ENCODE measurements at regions not wholly inside any gene's neighbourhood (a gene's known extent, or its start where the extent isn't known, plus 50 kb on each side); places are given as distances from the start of the nearest gene placed in this dataset.
"Not testable (repeated sequence)": the region's sequence is repeated elsewhere in the genome, so short reads cannot be mapped to it uniquely, and the experiment has no call there.

DNA sequence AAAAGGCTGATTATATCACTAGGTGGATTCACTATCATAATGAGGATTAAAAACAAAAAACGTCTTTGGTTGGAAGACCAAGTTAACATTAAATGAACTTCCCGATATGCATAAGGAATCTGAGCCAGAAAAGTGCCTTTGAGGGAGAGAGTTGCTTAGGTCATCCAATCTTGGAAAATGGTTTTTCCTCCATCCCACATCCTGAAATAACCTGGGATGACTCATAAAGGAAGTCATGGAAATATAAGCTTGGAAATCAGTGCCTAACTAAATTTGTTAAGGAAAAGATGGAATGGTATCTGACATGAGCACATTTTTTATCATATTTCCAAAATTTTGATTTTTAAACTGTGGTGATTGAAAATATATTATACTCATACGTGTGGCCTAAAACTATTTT lies 66.0 kb downstream of the KBTBD8 start:
- no peak for DNase-seq (ENCODE audit: low read depth in 2 of 2)

DNA sequence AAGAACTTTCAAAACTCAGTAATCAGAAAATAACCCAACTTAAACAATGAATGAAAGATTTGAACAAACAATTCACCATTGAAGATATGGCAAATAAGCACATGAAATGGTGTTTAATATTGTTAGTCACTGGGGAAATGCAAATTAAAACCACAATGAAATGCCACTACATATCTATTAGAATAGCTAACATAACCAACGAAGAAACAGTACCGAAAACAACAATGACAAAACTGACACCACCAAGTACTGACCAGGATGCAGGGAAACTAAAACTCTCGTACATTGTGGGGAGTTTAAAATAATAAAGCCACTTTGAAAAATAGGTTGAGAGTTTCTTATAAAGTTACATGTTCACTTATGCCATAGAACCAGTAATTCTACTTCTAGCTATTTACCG lies 69.1 kb downstream of the KBTBD8 start:
- DNase-seq (ENCODE audit: low read depth in 2 of 2): no peak

DNA sequence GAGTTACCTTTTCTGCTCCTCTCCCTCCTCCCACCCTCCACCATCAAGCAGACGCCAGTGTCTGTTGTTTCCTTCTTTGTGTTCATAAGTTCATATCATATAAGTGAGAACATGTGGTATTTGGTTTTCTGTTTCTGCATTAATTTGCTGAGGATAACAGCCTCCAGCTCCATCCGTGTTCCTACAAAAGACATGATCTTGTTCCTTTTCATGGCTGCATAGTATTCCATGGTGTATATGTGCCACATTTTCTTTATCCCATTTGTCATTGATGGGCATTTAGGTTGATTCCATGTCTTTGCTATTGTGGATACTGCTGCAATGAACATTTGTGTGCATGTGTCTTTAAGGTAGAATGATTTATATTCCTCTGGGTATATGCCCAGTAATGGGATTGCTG lies 74.5 kb downstream of the KBTBD8 start:
- DNase-seq (ENCODE audit: low read depth in 2 of 2): not testable (repeated sequence)

DNA sequence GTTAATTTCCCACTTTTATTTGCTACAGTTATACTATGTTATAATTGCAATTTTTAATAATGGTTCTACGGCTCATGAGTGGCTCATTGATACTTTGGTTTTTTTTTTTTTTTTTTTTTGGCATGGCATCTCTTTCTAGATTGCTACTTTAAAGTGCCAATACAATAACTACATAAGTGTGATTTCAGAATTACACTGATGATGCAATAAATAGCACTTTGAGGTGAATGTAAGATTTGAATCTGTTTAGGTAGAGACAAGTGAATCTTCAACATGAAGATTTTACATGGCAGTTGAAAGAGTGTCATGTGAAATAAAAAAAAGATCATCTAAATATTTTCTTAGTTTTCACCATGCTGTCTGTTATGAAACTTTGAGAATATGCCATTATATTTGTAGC lies 75.7 kb downstream of the KBTBD8 start:
- DNase-seq (ENCODE audit: low read depth in 2 of 2): no peak

DNA sequence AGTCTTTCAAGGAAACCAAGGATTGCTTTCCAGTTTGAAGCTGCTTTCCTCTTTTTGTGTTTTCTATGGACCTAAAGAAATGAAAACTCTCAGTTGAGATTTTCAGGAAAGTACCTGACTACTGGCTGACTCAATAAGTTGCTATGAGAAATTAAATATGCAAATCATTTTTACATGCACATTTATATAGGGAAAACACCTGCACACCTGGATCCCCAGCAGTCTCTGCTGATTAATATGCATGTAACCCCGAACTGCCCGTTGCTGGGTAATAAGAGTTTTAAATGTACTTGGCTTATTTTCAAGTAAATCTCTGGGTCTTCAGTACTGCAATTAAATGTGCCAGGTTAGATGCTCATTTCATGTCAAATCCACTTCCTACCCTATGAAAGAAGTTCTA lies 77.2 kb downstream of the KBTBD8 start:
- no peak for DNase-seq (ENCODE audit: low read depth in 2 of 2)

DNA sequence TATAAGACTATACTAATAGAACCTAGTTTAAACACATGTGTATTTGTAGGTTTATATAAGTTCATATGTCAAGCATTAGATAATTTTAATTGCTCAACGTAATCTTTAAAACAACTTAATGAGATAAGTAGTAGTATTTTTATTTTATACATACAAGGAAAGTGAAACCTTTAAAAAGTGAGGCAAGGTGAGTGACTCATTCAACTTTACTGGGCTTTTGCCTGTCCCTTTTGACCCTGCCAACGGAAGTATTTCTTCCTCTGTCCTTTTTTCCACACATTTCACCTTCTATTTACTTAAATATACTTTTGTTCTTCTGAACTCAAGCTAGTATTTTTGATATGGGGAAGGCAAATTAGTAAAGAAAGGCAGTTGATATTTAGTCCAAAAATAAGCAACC lies 78.5 kb downstream of the KBTBD8 start:
- DNase-seq (ENCODE audit: low read depth in 2 of 2): no peak

DNA sequence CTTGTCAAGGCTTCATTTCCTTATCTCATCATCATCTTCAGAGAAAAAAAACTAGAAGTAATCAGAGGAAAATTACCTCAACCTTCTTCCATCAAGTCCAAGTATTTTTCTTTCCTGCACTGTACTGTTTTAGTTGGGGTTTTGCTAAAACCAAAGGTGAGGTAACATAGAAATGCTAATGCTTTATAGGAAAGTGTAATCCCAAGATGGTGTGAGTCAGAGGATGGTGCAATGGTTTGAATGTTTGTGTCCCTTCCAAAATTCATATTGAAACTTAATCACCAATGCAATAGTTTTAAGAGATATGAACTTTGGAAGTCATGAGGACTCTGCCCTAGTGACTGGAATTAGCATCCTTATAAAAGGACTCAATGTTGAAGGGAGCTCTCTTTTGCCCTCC lies 79.5 kb downstream of the KBTBD8 start:
- no peak for DNase-seq (ENCODE audit: low read depth in 2 of 2)

DNA sequence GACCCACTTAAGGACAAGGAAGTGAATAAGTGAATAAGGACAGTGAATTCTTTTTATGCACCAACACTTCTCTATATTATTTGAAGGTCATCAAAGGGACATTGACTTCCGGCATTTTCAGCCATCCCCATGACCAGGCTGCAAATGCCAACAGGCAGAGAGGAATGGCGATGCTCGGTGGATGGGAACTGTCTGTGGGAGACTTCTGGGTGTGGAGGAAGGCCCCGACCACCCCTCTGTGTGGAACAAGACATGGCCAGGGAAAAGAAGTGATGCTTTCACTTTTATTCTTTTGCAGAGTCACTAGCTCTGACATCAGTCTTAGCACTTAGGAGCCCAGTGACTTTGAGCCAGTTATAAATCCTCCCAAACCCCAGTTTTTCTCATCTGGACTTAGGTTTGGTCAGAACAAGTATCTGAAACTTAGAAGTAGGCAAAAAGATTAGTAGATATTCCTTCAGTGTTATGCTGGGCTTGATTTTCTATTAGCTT lies 84.5 kb downstream of the KBTBD8 start:
- no peak for DNase-seq (ENCODE audit: low read depth in 2 of 2)

DNA sequence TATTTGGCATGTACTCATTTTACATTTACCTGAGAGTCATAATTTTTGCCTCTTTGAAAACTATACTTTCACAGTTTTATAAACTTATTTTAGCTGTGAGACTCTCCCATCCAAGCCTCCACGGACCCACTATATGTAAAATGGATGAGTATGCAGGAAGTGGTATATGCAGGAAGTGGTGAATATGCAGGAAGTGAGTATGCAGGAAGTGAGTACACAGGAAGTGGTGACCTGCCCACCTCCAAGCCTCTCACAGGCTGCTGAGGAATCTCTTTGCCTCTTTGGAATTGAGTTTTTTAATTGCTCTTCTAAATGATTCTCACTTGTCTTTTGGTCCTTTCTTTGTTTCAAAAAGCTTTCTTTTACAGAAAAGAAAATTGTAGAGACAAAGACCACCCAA lies 85.2 kb downstream of the KBTBD8 start:
- no peak for DNase-seq (ENCODE audit: low read depth in 2 of 2)

DNA sequence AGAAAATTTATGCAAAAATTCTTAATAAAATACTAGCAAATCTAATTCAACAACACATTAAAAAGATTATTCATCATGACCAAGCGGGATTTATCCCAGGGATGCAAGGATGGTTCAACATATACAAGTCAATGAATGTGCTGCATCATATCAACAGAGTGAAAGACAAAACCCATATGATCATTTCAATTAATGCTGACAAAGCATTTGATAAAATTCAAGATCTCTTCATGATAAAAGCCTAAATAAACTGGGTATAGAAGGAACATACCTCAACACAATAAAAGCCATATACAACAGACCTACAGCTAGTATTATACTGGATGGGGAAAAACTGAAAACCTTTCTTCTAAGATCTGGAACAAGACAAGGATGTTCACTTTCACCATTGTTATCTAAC lies 89.7 kb downstream of the KBTBD8 start:
- DNase-seq (ENCODE audit: low read depth in 2 of 2): no peak

DNA sequence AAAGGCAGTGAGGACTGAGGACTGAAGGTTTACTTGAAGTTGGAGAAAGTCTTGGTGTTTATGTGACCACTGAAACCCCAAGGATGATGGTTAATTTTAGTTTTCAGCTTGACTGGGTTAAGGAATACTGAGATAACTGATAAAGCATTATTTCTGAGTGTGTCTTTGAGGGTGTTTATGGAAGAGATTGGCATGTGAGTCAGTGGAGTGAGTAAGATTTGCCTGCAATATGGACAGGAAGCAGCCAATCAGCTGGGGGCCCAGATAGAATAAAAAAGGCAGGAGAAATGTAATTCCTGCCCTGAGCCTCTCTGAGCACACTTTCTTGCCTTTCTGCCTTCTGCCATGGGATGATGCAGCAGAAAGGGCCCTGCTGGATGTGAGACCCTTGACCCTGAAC lies 92.4 kb downstream of the KBTBD8 start:
- no peak for DNase-seq (ENCODE audit: low read depth in 2 of 2)

DNA sequence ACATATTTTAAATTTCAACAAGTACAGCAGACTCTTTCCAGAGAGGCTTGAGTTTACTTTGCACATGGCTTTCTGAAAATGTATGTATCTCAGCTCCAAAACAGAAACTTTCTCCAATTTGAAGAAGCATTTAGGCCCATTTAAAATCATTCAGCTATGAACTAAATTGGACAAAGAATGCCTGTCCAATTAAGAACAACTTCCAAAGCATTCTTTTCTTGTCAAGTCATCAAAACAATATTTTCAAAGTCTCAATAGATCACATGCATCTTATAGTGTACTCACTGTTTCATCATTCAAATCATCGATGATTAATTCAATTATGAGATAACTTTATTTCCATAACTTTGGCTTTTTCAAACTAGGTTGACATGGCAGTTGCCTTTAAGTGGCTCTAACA lies 95.2 kb downstream of the KBTBD8 start:
- no peak for DNase-seq (ENCODE audit: low read depth in 2 of 2)

DNA sequence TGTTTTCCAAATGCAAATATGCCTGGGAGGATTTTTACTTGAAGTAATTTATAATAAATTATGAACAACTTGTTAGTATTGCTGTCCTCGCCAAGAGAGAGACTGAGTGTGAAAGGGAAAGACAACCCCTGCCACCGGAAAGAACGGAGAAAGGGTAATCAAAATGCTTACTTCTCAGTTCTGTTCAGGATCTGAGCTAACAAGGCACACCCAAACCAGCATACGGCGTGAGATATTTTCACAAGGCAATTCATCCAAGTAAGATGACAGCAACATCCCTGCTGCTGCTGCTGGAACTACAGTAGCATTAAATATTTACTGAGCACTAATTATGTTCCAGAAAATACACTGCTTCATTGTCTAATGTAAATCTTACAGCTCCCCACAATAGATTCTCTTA lies 96.1 kb downstream of the KBTBD8 start:
- no peak for DNase-seq (ENCODE audit: low read depth in 2 of 2)

DNA sequence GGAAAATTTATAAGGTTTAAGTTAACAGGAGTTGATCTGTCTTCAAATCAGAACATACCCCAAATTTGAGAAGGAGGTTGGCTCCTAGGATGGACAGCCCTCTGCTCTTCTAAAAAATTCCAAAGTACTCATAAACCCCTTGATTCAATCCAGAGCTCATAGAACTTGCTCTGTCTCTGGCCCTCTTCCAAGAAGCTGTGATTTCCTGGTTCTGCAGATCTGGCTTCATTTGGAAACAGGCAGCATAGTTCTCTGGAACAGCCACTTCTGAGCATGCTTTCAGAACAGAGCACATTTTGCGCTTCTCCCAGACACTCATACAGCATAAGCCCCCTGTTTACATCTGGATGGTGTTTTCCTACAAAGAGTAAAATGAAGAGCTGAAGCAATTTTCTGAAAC lies 96.7 kb downstream of the KBTBD8 start:
- DNase-seq (ENCODE audit: low read depth in 2 of 2): no peak

DNA sequence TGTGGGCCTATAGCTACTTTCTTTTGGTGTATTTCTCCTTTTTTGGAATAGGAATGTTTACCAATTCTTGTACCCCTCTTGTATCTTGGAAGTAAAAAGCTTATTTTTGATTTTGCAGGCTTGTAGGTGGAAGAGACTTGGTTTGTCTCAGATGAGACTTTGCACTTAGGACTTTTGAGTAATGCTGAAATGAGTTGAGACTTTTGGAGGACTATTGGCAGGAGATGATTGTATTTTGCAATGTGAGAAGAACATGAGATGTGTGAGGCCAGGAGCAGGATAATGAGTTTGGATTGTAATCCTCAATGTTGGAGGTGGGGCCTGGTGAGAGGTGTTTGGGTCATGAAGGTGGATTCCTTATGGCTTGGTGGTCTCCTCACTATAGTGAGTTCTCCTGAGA lies 106.3 kb downstream of the KBTBD8 start:
- DNase-seq (ENCODE audit: low read depth in 2 of 2): no peak

DNA sequence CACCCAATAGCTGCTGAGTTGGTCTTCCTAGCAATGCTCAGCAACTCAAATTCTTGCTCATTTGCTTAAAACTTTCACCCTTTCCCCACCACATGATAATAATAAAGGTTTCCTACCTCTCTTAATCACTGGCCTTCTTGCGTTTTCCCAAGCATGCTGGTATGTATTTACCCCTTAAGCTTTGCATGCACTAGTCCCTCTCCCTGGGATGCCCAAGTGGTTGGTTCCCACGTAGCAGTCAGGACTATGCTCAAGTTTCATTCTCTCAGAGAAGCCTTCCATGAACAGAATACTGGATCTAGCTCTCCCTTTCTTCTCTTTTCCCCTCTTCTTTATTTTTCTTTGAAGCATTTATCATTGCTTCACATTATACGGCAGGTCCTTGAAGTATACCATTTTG lies 108.8 kb downstream of the KBTBD8 start:
- DNase-seq (ENCODE audit: low read depth in 2 of 2): no peak

DNA sequence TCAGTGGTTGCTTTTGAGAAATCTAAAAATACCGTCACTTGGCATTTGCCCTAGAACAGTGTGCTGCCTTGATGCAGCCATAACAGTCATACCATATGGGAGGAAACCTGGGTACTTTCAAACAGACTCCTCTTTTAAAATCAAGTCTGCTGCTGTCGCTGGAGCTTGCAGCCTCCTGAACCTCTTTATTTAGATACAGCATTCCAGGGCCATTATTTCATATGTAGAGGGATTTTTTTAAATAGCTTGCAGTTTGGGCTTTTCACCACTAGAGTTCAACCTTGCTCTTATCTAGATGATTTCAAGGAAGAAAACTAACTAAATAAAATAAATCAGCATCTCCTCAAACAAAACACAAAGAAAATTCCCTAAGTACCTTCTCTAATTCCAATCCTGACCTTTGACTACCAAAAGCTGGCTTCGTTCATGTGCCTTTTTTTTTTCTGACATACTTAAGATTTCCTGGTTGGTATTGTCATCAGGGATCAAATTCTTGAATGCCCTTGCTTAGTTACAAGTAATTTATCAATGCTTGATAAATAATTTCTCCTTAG lies 111.6 kb downstream of the KBTBD8 start:
- DNase-seq (ENCODE audit: low read depth in 2 of 2): no peak

DNA sequence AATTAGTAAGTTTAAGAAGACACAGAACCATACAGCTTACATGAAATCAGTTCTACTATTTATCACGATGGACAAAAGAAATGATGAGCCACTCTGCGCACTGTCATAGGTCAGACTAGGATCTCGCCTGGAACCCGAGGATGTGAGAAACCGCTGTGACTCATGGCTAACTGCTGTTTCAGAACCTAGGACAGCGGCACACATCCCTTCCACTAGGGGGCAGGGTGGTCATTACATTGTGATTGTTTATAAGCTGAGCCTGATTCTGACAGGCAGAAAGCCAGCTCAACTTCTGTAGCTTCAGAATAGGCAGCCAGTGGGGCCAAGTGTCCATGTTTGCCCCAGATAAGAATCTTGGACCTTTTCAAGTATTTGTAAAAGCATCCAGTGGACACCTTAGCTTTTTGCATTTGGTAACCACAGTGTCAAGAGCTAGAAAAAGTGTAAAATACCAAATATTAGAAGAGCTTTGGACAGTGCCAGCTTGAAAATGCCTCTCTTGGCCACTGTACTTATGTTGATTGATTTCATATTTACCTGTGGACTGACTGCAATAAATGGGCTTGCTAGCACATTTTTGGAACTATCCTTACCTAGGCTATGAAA lies 115.8 kb downstream of the KBTBD8 start:
- peak; percentile 37 to 51 for DNase-seq (ENCODE audit: low read depth in 2 of 2)

DNA sequence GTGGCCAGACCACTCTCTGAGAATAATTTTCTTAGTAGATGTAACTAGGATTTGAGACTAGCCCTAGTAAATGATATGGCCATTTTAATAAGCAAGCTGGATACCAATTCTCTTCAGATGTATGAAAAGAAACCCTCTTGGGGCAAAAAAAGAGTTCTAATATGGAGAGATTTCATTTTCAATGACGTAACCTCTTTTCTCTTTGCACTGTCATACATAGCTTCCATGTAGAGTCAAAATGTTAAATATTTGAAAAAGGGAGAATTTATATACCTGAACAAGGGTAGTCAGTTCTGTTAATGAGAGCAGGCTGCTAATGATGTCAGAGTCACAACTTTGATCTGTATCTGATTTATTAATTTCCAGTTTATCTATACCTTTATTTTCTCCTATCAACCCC lies 120.0 kb downstream of the KBTBD8 start:
- no peak for DNase-seq (ENCODE audit: low read depth in 2 of 2)

DNA sequence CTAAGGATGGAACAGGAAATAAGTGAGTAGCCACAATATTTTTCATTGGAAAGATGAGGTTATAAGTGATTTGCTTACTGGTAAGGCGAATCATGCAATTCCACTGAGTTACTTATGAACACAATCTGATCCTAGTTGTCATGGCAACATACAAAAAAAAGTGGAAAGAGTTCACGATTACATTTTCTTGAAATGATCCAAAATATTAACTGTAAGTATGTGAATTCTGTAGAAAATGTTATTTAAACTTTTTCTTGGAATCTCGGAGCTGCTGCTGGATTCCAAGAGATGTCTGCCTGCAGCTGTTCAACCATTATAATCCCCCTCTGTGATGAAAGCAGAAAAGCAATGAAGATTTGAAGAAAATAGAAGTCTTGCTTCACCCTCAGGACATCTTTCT lies 120.5 kb downstream of the KBTBD8 start:
- no peak for DNase-seq (ENCODE audit: low read depth in 2 of 2)

DNA sequence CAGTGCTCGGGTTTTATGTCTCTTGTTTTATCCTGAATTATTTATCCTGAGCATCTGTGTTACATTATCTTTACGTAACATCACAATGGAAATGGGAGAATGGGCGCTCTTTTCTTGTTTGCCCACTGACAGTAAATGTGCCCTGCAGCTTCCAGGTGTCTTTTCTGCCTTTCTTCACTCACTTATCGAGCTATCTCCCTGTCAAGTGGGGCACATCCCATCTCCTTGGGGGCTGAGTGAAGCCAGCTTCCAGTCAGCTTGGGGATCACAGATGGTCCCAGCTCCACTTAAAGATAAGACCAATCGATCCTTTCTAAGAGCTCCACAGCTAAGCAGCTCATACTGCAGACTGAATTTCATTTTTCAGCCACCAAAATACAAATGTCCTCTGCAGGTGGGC lies 125.8 kb downstream of the KBTBD8 start:
- DNase-seq (ENCODE audit: low read depth in 2 of 2): no peak

DNA sequence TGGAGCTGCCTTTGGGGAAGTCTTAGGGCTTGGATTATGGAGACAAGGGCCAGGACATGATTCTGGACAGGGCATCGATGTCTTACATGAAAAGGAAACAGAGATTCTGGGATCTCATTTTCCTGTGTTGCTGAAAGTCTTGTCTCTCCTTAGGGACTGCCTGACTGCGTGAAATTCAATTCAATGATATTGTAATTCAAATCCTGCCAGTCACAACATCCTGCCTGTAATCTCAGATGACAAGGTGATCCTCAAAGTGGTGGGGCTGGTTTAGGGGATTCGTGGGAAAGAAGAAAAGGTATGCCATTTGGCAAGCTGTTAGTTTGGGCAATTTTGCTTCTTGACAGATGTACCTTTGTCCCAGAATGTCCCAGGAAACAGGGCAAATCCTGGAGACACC lies 129.1 kb downstream of the KBTBD8 start:
- DNase-seq (ENCODE audit: low read depth in 2 of 2): no peak

DNA sequence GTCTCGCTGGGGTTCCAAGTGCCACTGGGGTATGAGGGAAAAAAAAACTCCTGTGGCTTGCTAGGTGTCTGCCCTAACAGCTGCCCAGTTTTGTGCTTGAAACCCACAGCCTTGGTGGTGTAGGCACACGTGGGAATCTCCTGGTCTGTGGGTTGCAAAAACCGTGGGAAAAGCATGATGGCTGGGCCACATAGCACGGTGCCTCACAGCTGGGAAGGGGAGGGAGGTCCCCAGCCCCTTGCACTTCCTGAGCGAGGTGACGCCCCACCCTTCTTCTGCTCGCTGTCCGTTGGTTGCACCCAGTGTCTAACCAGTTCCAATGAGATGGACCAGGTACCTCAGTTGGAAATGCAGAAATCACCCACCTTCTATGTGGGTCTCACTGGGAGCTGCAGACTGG lies 144.3 kb downstream of the KBTBD8 start:
- no peak for DNase-seq (ENCODE audit: low read depth in 2 of 2)

DNA sequence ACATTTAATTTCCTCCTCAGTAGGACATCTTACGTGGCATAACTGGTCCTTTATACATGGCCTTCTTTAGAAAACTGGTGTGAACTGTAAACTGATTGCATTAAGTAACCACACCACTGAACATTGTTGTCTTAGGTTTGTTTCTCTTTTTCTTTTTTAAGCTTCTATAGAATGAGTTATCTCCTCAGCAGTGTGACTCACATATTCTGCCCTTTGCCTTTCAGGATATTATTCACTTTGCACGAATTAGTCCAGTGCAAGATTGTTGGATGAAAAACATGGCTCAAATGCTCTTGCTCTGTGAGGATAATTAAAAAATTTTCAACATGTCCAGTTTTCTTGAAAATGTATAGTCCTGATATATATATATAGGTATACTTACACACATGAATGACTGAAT lies 147.6 kb downstream of the KBTBD8 start:
- DNase-seq (ENCODE audit: low read depth in 2 of 2): no peak

Data from stimulated activated CD8-positive, alpha-beta memory T cell treated with anti-CD3 and anti-CD28 coated beads, Interleukin-7, amount 100 ng/mL, for 1 hour (primary cell).